ENCODE measurements at regions not wholly inside any gene's neighbourhood (a gene's known extent, or its start where the extent isn't known, plus 50 kb on each side); places are given as distances from the start of the nearest gene placed in this dataset.
"Not testable (repeated sequence)": the region's sequence is repeated elsewhere in the genome, so short reads cannot be mapped to it uniquely, and the experiment has no call there.

- DNase-seq: peak; percentile 10
These were observed 50.9 kb upstream of the PTPDC1 start for GRCh38 chr9:94033383-94033782.

GRCh38 chr9:94031946-94032345, 52.3 kb upstream of the PTPDC1 start:
- DNase-seq: no peak

- peak; percentile 2 for DNase-seq
These were observed 52.9 kb upstream of the PTPDC1 start for GRCh38 chr9:94031380-94031779.

GRCh38 chr9:94030318-94031179, 53.7 kb upstream of the PTPDC1 start:
- peak; percentile 87 for DNase-seq

- no peak for DNase-seq
These were observed 54.3 kb upstream of the PTPDC1 start for GRCh38 chr9:94029932-94030317.

GRCh38 chr9:94026816-94027215, 57.4 kb upstream of the PTPDC1 start:
- DNase-seq: no peak

- not testable (repeated sequence) for DNase-seq
These were observed 61.8 kb upstream of the PTPDC1 start for GRCh38 chr9:94022476-94022875.

GRCh38 chr9:94020836-94021235, 63.4 kb upstream of the PTPDC1 start:
- DNase-seq: not testable (repeated sequence)

GRCh38 chr9:94018628-94019027, 63.5 kb upstream of the BARX1 start:
- no peak for DNase-seq

- DNase-seq: no peak
These were observed 62.9 kb upstream of the BARX1 start for GRCh38 chr9:94017939-94018531.

GRCh38 chr9:94016744-94017143, 61.6 kb upstream of the BARX1 start:
- DNase-seq: no peak

- no peak for DNase-seq
These were observed 59.8 kb upstream of the BARX1 start for GRCh38 chr9:94014920-94015319.

GRCh38 chr9:94014066-94014654, 59.0 kb upstream of the BARX1 start:
- DNase-seq: peak; percentile 10

- no peak for DNase-seq
These were observed 55.9 kb upstream of the BARX1 start for GRCh38 chr9:94010980-94011533.

GRCh38 chr9:94005272-94005901, 50.2 kb upstream of the BARX1 start:
- DNase-seq: peak; percentile 22

Data from inflammatory macrophage treated with lipopolysaccharide for 4 hours (primary cell).